ENCODE measurements at regions not wholly inside any gene's neighbourhood (a gene's known extent, or its start where the extent isn't known, plus 50 kb on each side); places are given as distances from the start of the nearest gene placed in this dataset.

DNA sequence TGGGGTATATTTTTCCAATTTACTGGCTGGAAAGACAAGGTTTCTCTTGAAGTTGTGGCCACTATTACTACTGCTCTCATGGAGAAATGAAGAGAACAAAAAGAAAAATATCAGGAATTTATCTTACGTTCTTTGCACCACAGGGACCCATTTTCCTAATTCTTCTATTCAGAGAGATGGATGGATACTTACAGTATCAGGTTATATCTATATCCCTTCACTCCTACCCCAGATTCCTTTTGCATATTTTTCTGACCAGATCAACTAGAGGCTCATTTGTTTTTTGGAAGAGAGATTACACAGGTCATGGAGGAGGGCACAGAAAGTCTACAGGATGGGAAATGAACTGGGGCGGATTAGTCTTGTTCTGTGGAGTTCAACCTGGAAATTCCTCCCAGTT, 277.2 kb upstream of the VLDLR start:
- no peak overlapping the region for H2BK20ac ChIP-seq (ENCODE audit: low read depth, low read length)
- DNase-seq (no peak), ATAC-seq (ENCODE audit: low read depth) (no peak)
- in situ Hi-C loops (cut with MboI; ENCODE audit: low sequenced_read_pairs): no loop called here
- H3K18ac ChIP-seq (ENCODE audit: low read depth, low read length): no peak overlapping the region
- H2BK120ac ChIP-seq (ENCODE audit: low read depth, low read length): no peak overlapping the region
- H4K8ac ChIP-seq (ENCODE audit: low read depth in 2 of 2, low read length in 2 of 2): no peak overlapping the region
- H3K4me1 ChIP-seq (ENCODE audit: control insufficient read depth, insufficient read depth, low read length): no peaks in the 10 kb centered on the region
- H3K4ac ChIP-seq (ENCODE audit: low read depth, low read length): no peak overlapping the region
- no CpG with 5 or more reads among the region's 2 CpGs for WGBS, 2 experiments (ENCODE audit: extremely low coverage in 2 of 2, insufficient read length in 1 of 2)
- H3K56ac ChIP-seq (ENCODE audit: extremely low read depth, insufficient read depth, low read length): no peak overlapping the region
- TF ChIP-seq FOS (IDR thresholded peaks at IDR 0.05; ENCODE audit: low read depth, low read length) (no peak), CEBPB (IDR thresholded peaks at IDR 0.05; ENCODE audit: low read depth, low read length) (no peak), POLR2A (IDR thresholded peaks at IDR 0.05; ENCODE audit: low read depth, low read length) (no peak), SMC3 (IDR thresholded peaks at IDR 0.05; ENCODE audit: low read depth, low read length) (no peak), MAFK (IDR thresholded peaks at IDR 0.05; ENCODE audit: low read depth, low read length) (no peak), BHLHE40 (IDR thresholded peaks at IDR 0.05; ENCODE audit: low read depth, low read length) (no peak), NFE2L2 (IDR thresholded peaks at IDR 0.05; ENCODE audit: low read depth, low read length) (no peak)
- TF ChIP-seq, protein P1, sequence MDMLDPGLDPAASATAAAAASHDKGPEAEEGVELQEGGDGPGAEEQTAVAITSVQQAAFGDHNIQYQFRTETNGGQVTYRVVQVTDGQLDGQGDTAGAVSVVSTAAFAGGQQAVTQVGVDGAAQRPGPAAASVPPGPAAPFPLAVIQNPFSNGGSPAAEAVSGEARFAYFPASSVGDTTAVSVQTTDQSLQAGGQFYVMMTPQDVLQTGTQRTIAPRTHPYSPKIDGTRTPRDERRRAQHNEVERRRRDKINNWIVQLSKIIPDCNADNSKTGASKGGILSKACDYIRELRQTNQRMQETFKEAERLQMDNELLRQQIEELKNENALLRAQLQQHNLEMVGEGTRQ (IDR thresholded peaks at IDR 0.05; ENCODE audit: low read depth, low read length): no peak
- ChIA-PET CTCF (no interaction called here), POLR2A (ENCODE audit: unreplicated experiment) (no interaction called here)
- H3K4me3 ChIP-seq (ENCODE audit: insufficient read depth, low read depth, low read length): no peak overlapping the region
- no peak overlapping the region for H3K9ac ChIP-seq (ENCODE audit: low read depth, low read length)
- H3K4me2 ChIP-seq (ENCODE audit: low read depth, low read length): no peak overlapping the region
- no peak overlapping the region for H2AK5ac ChIP-seq (ENCODE audit: low read depth, low read length)
- no peaks in the 10 kb centered on the region for H3K79me1 ChIP-seq (ENCODE audit: low read depth in 1 of 2, low read length in 2 of 2)
- no peaks in the 10 kb centered on the region for H4K20me1 ChIP-seq (ENCODE audit: insufficient read depth, low read length)
- dilution Hi-C loops (cut with HindIII; ENCODE audit: low sequenced_read_pairs, unreplicated experiment): no loop called here
- H3K36me3 ChIP-seq (ENCODE audit: control insufficient read depth, insufficient read depth, low read length): no peaks in the 10 kb centered on the region
- H3K9me3 ChIP-seq (ENCODE audit: control insufficient read depth, insufficient read depth, low read length): no peaks in the 10 kb centered on the region
- no peak overlapping the region for H3K14ac ChIP-seq (replicated peaks; ENCODE audit: low read depth, low read length)
- no peak overlapping the region for H4K91ac ChIP-seq (ENCODE audit: insufficient read depth, low read depth, low read length)
- H3K27ac ChIP-seq (ENCODE audit: insufficient read depth, low read length): no peak overlapping the region
- no peak overlapping the region for H2AK9ac ChIP-seq (replicated peaks; ENCODE audit: low read depth, low read length, poor library complexity)
- no peaks in the 10 kb centered on the region for H3K9me1 ChIP-seq (ENCODE audit: insufficient read depth, low read length)
- no TSS peak for BruUV-seq (replicated peaks)
- no peaks in the 10 kb centered on the region for H3K27me3 ChIP-seq (ENCODE audit: control insufficient read depth, insufficient read depth, low read length)
- intact Hi-C loops (cut with micrococcal nuclease): no loop called here
- no peak overlapping the region for H2BK15ac ChIP-seq (ENCODE audit: low read depth, low read length)
- H3K23ac ChIP-seq (ENCODE audit: low read depth, low read length): no peak overlapping the region
- H2BK5ac ChIP-seq (ENCODE audit: low read depth, low read length, poor library complexity, severe bottlenecking): no peak overlapping the region
- H4K5ac ChIP-seq (ENCODE audit: low read depth, low read length): no peak overlapping the region
- H2AFZ ChIP-seq (replicated peaks; ENCODE audit: low read length, poor library complexity): no peak overlapping the region

Data from IMR-90 (cell line).